ENCODE measurements at regions not wholly inside any gene's neighbourhood (a gene's known extent, or its start where the extent isn't known, plus 50 kb on each side); places are given as distances from the start of the nearest gene placed in this dataset.
"Not testable (repeated sequence)": the region's sequence is repeated elsewhere in the genome, so short reads cannot be mapped to it uniquely, and the experiment has no call there.

DNA sequence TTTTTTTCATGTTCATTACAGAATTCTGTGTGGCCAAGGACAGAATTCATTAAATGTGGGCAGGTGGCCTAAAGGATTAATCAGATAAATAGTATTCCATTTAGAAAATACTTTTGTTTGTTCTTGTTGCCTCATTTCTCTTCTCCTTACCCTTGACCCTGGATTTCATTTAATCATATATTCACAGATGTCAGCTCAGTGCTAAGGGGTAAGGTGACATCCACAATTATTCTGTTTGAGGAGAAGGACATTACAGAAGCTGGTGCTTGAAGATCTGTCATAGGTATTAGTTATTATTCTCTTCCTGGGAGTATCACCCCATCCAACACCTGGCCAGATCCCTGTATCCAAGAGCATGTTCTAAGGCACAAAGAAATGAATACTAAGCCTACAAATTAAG, 961.1 kb downstream of the XPNPEP1 start:
- DNase-seq, result no peak
- Histone ChIP-seq H3K27me3 (replicated peaks in 2 of 5; ENCODE audit: control insufficient read depth in 4 of 5, insufficient read depth in 5 of 5, low read length in 4 of 5) (no peaks in the 10 kb centered on the region), H3K4me1 (ENCODE audit: control extremely low read depth in 1 of 4, control insufficient read depth in 4 of 4, insufficient read depth in 4 of 4, low read length in 3 of 4) (no peaks in the 10 kb centered on the region), H3K36me3 (ENCODE audit: control insufficient read depth in 4 of 4, insufficient read depth in 4 of 4, low read length in 3 of 4) (no peaks in the 10 kb centered on the region), H3K4me3 (ENCODE audit: control insufficient read depth in 1 of 7, extremely low read depth in 1 of 7, insufficient read depth in 4 of 7, low read depth in 2 of 7, low read length in 6 of 7) (no peak overlapping the region), H3K27ac (ENCODE audit: insufficient read depth in 1 of 2, low read depth in 1 of 2, low read length in 2 of 2, poor library complexity in 1 of 2, severe bottlenecking in 2 of 2) (no peak overlapping the region), H3K9me3 (ENCODE audit: control extremely low read depth in 1 of 5, control insufficient read depth in 4 of 5, insufficient read depth in 2 of 5, low read depth in 1 of 5, low read length in 4 of 5) (no peaks in the 10 kb centered on the region)
- ChIA-PET CTCF (no interaction called here), POLR2A (no interaction called here)

DNA sequence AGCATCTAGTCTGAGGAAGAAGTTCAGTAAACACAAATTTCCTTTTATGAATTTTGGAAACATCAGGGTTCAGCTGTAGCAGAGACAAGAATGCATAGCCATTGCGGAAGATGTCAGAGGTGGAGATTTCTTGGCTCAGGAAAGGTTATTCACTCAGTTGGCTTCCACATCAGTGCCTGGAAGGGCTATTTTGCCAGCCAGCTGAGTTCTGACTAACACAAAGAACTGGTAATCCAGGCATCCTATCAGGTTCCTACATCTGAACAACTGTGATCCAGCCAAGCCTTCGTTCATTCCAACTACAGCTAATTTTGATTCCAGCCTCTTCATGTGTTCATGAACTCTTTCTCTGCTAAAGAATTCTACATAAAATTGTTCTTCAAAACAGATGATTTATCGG, 965.6 kb downstream of the XPNPEP1 start:
- Histone ChIP-seq H3K27me3 (replicated peaks in 2 of 5; ENCODE audit: control insufficient read depth in 4 of 5, insufficient read depth in 5 of 5, low read length in 4 of 5) (no peaks in the 10 kb centered on the region), H3K36me3 (ENCODE audit: control insufficient read depth in 4 of 4, insufficient read depth in 4 of 4, low read length in 3 of 4) (no peaks in the 10 kb centered on the region), H3K9me3 (ENCODE audit: control extremely low read depth in 1 of 5, control insufficient read depth in 4 of 5, insufficient read depth in 2 of 5, low read depth in 1 of 5, low read length in 4 of 5) (no peaks in the 10 kb centered on the region), H3K4me1 (ENCODE audit: control extremely low read depth in 1 of 4, control insufficient read depth in 4 of 4, insufficient read depth in 4 of 4, low read length in 3 of 4) (no peaks in the 10 kb centered on the region), H3K4me3 (ENCODE audit: control insufficient read depth in 1 of 7, extremely low read depth in 1 of 7, insufficient read depth in 4 of 7, low read depth in 2 of 7, low read length in 6 of 7) (no peak overlapping the region), H3K27ac (ENCODE audit: insufficient read depth in 1 of 2, low read depth in 1 of 2, low read length in 2 of 2, poor library complexity in 1 of 2, severe bottlenecking in 2 of 2) (no peak overlapping the region)
- POLR2A ChIA-PET, result no interaction called here
- WGBS (ENCODE audit: insufficient coverage), result 100% methylated on average over 2 of the region's 3 CpGs
- no peak for DNase-seq
- CTCF ChIA-PET, result no interaction called here

DNA sequence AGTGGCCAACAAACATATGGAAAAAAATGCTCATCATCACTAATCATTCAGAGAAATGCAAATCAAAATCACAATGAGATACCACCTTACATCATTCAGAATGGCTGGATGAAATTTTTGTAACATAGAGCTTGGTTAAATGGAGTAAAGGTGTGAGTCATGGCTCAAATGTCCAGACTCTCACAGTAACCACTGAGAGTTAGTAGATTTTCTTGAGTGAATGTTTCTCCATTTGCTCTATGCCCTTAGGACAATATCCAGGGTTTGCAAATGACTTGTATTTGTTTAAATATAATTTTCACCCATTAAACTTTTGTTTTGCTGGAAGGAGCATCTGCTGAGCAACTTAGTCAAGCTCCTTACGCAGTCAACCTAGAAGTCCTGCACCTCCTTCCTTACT, 967.2 kb downstream of the XPNPEP1 start:
- CTCF ChIA-PET, result interaction anchor here (0.8 kb wide), 1 partner anchor 13 kb away, joined by 3 read pairs; no protein-coding TSS in a partner anchor
- no peaks in the 10 kb centered on the region for H3K36me3 ChIP-seq (ENCODE audit: control insufficient read depth in 4 of 4, insufficient read depth in 4 of 4, low read length in 3 of 4)

GRCh38 chr10:108920029-108920428, 1003.3 kb downstream of the XPNPEP1 start:
- POLR2A ChIA-PET, CTCF ChIA-PET: not testable (repeated sequence)

More for the DNA sequence above, 967.2 kb downstream of the XPNPEP1 start:
- POLR2A ChIA-PET, result no interaction called here
- no peak for DNase-seq
- WGBS (ENCODE audit: insufficient coverage), result 100% methylated on average over 1 of the region's 1 CpG
- Histone ChIP-seq H3K9me3 (ENCODE audit: control extremely low read depth in 1 of 5, control insufficient read depth in 4 of 5, insufficient read depth in 2 of 5, low read depth in 1 of 5, low read length in 4 of 5) (no peaks in the 10 kb centered on the region), H3K4me3 (ENCODE audit: control insufficient read depth in 1 of 7, extremely low read depth in 1 of 7, insufficient read depth in 4 of 7, low read depth in 2 of 7, low read length in 6 of 7) (no peak overlapping the region), H3K27me3 (replicated peaks in 2 of 5; ENCODE audit: control insufficient read depth in 4 of 5, insufficient read depth in 5 of 5, low read length in 4 of 5) (no peaks in the 10 kb centered on the region), H3K4me1 (ENCODE audit: control extremely low read depth in 1 of 4, control insufficient read depth in 4 of 4, insufficient read depth in 4 of 4, low read length in 3 of 4) (no peaks in the 10 kb centered on the region), H3K27ac (ENCODE audit: insufficient read depth in 1 of 2, low read depth in 1 of 2, low read length in 2 of 2, poor library complexity in 1 of 2, severe bottlenecking in 2 of 2) (no peak overlapping the region)

DNA sequence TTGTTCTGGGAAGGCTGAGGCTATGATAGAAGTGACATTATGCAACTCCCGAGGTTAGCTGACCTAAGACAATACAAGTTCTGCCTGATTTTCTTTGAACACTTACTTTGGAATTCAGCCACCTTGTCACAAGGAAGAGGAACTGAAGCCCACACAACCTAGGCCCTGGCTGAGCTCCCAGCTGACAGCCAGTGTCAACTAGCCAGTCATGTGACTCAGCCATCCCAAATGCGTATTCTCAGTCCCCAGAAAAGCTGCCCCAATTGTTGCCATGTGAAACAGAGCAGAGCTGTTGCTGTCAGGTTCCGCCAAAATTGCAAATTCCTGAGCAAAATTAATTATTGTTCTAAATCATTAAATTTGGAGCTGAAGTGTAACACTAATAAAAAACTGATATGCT, 1010.0 kb downstream of the XPNPEP1 start:
- H3K4me1 ChIP-seq (ENCODE audit: control extremely low read depth in 1 of 4, control insufficient read depth in 4 of 4, insufficient read depth in 4 of 4, low read length in 3 of 4), result peaks cover 0 to 6% (median 0%) of the 10 kb centered on the region in 4 experiments
- H3K4me3 ChIP-seq (ENCODE audit: control insufficient read depth in 1 of 7, extremely low read depth in 1 of 7, insufficient read depth in 4 of 7, low read depth in 2 of 7, low read length in 6 of 7), result no peak overlapping the region
- no peak for DNase-seq
- POLR2A ChIA-PET, result no interaction called here
- H3K9me3 ChIP-seq (ENCODE audit: control extremely low read depth in 1 of 5, control insufficient read depth in 4 of 5, insufficient read depth in 2 of 5, low read depth in 1 of 5, low read length in 4 of 5), result no peaks in the 10 kb centered on the region
- no peak overlapping the region for H3K27ac ChIP-seq (ENCODE audit: insufficient read depth in 1 of 2, low read depth in 1 of 2, low read length in 2 of 2, poor library complexity in 1 of 2, severe bottlenecking in 2 of 2)
- CTCF ChIA-PET, result no interaction called here
- H3K36me3 ChIP-seq (ENCODE audit: control insufficient read depth in 4 of 4, insufficient read depth in 4 of 4, low read length in 3 of 4), result no peaks in the 10 kb centered on the region
- WGBS (ENCODE audit: insufficient coverage), result 66% methylated on average over 2 of the region's 3 CpGs
- H3K27me3 ChIP-seq (replicated peaks in 2 of 5; ENCODE audit: control insufficient read depth in 4 of 5, insufficient read depth in 5 of 5, low read length in 4 of 5), result peaks cover 2 to 43% (median 17%) of the 10 kb centered on the region in 5 experiments

More at GRCh38 chr10:108920029-108920428, 1003.3 kb downstream of the XPNPEP1 start:
- H3K27ac ChIP-seq (ENCODE audit: insufficient read depth in 1 of 2, low read depth in 1 of 2, low read length in 2 of 2, poor library complexity in 1 of 2, severe bottlenecking in 2 of 2); H3K9me3 ChIP-seq (ENCODE audit: control extremely low read depth in 1 of 5, control insufficient read depth in 4 of 5, insufficient read depth in 2 of 5, low read depth in 1 of 5, low read length in 4 of 5); H3K4me1 ChIP-seq (ENCODE audit: control extremely low read depth in 1 of 4, control insufficient read depth in 4 of 4, insufficient read depth in 4 of 4, low read length in 3 of 4); H3K36me3 ChIP-seq (ENCODE audit: control insufficient read depth in 4 of 4, insufficient read depth in 4 of 4, low read length in 3 of 4); DNase-seq; H3K27me3 ChIP-seq (replicated peaks in 2 of 5; ENCODE audit: control insufficient read depth in 4 of 5, insufficient read depth in 5 of 5, low read length in 4 of 5); H3K4me3 ChIP-seq (ENCODE audit: control insufficient read depth in 1 of 7, extremely low read depth in 1 of 7, insufficient read depth in 4 of 7, low read depth in 2 of 7, low read length in 6 of 7): not testable (repeated sequence)

GRCh38 chr10:108911814-108912541, 1011.3 kb downstream of the XPNPEP1 start:
- WGBS (ENCODE audit: insufficient coverage), result 1% methylated on average over 42 of the region's 47 CpGs
- Histone ChIP-seq H3K4me3 (ENCODE audit: control insufficient read depth in 1 of 7, extremely low read depth in 1 of 7, insufficient read depth in 4 of 7, low read depth in 2 of 7, low read length in 6 of 7) (peak overlapping the region in 3 of 7 experiments; percentile 7 to 58 (median 45)), H3K27ac (ENCODE audit: insufficient read depth in 1 of 2, low read depth in 1 of 2, low read length in 2 of 2, poor library complexity in 1 of 2, severe bottlenecking in 2 of 2) (no peak overlapping the region), H3K27me3 (replicated peaks in 2 of 5; ENCODE audit: control insufficient read depth in 4 of 5, insufficient read depth in 5 of 5, low read length in 4 of 5) (peaks cover 2 to 45% (median 17%) of the 10 kb centered on the region in 5 experiments), H3K4me1 (ENCODE audit: control extremely low read depth in 1 of 4, control insufficient read depth in 4 of 4, insufficient read depth in 4 of 4, low read length in 3 of 4) (peaks cover 0 to 6% (median 0%) of the 10 kb centered on the region in 4 experiments), H3K9me3 (ENCODE audit: control extremely low read depth in 1 of 5, control insufficient read depth in 4 of 5, insufficient read depth in 2 of 5, low read depth in 1 of 5, low read length in 4 of 5) (no peaks in the 10 kb centered on the region), H3K36me3 (ENCODE audit: control insufficient read depth in 4 of 4, insufficient read depth in 4 of 4, low read length in 3 of 4) (no peaks in the 10 kb centered on the region)
- ChIA-PET CTCF (no interaction called here), POLR2A (no interaction called here)
- DNase-seq, result peak in 1 of 3 donors; percentile 10

GRCh38 chr10:108908096-108908495, 1015.2 kb downstream of the XPNPEP1 start:
- no peak overlapping the region for H3K27ac ChIP-seq (ENCODE audit: insufficient read depth in 1 of 2, low read depth in 1 of 2, low read length in 2 of 2, poor library complexity in 1 of 2, severe bottlenecking in 2 of 2)
- CTCF ChIA-PET, result no interaction called here
- POLR2A ChIA-PET, result no interaction called here
- H3K36me3 ChIP-seq (ENCODE audit: control insufficient read depth in 4 of 4, insufficient read depth in 4 of 4, low read length in 3 of 4), result no peaks in the 10 kb centered on the region
- H3K4me3 ChIP-seq (ENCODE audit: control insufficient read depth in 1 of 7, extremely low read depth in 1 of 7, insufficient read depth in 4 of 7, low read depth in 2 of 7, low read length in 6 of 7), result no peak overlapping the region
- H3K9me3 ChIP-seq (ENCODE audit: control extremely low read depth in 1 of 5, control insufficient read depth in 4 of 5, insufficient read depth in 2 of 5, low read depth in 1 of 5, low read length in 4 of 5), result no peaks in the 10 kb centered on the region
- peaks cover 0 to 6% (median 0%) of the 10 kb centered on the region in 4 experiments for H3K4me1 ChIP-seq (ENCODE audit: control extremely low read depth in 1 of 4, control insufficient read depth in 4 of 4, insufficient read depth in 4 of 4, low read length in 3 of 4)
- no peak for DNase-seq
- no CpG with 5 or more reads among the region's 1 CpG for WGBS (ENCODE audit: insufficient coverage)
- H3K27me3 ChIP-seq (replicated peaks in 2 of 5; ENCODE audit: control insufficient read depth in 4 of 5, insufficient read depth in 5 of 5, low read length in 4 of 5), result peaks cover 0 to 33% (median 9%) of the 10 kb centered on the region in 5 experiments

Measured in common myeloid progenitor, CD34-positive (primary cell).